CD4-positive, alpha-beta T cell treated with Interleukin-2 at 100 ng/mL for 4 hours (primary cell): ENCODE measurements at regions not wholly inside any gene's neighbourhood (a gene's known extent, or its start where the extent isn't known, plus 50 kb on each side); places are given as distances from the start of the nearest gene placed in this dataset.

Experiments
- DNase-seq: peaks from one replicate; pipeline ENCODE4 v3.0.0-alpha.2; 2020; ENCODE audit warnings: low spot score

DNA sequence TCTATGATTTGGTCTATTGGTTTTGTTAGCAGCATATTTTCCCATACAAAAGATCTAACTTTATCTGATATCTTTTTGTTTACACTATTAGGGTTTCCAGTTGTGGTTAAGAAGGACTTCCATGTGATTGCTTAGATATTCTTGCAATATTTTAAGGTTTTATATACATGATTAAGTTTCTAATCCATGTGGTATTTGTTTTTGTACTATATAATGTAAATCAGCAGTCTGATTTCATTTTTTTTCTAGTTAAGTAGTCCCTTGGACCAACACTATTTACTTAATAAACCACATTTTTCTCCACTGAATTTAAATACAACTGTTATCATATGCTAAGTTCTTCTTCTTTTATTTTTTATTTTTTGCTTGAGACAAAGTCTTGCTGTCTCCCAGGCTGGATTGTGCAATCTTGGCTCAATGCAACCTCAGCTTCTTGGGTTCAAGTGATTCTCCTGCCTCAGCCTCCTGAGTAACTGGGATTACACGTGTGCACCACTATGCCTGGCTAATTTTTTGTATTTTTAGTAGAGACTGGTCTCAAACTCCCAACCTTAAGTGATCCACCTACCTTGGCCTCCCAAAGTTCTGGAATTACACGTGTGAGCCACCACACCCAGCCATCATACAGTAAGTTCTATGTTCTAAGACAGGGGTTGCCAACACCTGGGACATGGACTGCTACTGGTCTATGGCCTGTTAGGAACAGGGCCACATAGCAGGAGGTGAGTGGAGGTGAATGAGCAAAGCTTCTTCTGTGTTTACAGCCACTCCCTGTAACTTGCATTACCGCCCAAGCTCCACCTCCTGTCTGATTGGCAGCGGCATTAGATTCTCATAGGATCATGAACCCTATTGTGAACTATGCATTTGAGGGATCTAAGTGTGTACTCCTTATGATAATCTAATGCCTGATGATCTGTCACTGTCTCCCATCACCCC, 58.5 kb upstream of the RAB27B start:
- DNase-seq: no peak

DNA sequence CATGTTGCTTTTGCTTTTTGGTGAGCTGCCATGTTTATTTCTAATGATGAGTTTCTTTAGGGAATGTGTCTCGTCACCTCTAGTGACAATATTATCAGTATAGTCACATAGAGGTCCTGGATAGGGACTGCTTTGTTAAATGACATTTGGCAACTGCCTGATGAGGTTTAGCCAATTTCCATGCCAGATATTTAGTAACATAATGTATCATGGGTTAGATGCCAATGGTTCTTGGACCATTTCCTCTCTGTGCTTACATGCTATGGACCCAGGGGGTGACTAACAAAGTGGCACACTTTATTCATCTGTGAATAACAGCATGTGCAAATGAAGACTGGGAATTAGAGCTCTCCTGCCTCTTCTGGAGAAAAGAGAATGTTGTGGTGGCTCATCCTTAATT, 56.2 kb upstream of the RAB27B start:
- no peak for DNase-seq

DNA sequence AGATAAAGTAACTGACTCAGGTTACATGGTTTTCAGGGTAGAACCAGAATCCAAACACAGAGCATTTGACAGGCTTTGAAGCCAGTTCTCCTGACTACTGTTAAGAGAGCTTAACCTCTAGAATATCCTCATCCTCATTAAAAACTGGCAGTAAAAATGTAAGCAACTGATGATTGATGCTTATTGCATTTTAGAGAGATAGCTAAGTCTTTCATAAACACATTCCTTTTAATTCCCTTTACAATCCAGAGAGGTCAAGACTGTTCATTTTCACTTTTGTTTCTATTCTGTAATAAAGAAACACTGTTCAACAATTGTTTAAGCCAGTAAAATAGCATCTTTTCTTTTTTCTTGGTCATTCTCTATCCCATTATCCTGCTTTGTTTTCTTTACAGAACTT, 53.9 kb upstream of the RAB27B start:
- DNase-seq: no peak

DNA sequence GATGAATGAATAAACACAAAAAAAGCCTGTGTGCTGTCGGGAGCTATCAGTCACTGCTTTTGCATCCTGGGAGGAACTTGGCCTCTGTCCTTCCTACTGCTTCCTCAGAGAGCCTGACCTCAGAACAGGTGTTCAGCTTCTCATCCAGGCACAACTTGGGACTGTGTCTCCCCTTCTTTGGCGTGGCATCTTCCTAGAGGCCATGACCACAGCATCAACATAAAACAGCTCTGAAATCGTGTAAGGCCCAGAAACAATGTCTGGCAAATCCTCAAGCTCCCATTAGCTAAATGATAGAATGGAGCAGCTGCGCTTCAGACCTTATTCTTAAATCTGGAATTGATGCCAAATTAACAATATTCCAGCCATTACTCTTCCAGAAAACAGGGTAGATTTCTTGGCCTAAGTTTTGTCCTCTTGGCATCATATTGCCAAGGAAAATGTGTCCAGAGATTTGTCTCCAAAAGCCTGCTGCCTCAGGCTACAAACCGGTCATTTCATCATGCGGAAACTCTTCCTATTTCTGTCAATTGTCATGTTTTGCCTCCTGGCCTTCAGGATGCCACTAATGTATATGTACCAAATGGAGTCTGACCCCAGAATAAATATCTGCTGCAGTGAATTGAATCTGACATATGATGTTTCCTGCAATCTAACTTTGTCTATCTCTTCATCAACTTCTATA, 53.2 kb upstream of the RAB27B start:
- DNase-seq: no peak

DNA sequence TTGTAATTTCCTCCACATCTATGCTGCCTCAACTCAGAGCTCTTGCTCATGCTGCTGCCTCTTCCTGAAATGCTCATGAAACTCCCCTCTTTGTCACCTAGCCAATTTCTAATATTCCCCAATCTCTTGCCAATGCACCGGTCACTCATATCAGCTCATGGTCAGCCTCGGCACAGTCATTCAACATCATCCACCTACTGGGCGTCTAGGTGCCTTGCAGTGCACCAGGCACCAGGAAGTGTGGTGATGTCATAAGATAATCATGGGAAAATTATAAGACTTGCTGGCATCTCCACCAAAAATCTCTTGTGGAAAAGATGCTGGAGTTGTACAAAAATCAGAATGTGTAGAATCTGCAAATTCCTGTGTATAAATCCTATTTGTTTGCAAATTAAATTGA, 52.6 kb upstream of the RAB27B start:
- no peak for DNase-seq

DNA sequence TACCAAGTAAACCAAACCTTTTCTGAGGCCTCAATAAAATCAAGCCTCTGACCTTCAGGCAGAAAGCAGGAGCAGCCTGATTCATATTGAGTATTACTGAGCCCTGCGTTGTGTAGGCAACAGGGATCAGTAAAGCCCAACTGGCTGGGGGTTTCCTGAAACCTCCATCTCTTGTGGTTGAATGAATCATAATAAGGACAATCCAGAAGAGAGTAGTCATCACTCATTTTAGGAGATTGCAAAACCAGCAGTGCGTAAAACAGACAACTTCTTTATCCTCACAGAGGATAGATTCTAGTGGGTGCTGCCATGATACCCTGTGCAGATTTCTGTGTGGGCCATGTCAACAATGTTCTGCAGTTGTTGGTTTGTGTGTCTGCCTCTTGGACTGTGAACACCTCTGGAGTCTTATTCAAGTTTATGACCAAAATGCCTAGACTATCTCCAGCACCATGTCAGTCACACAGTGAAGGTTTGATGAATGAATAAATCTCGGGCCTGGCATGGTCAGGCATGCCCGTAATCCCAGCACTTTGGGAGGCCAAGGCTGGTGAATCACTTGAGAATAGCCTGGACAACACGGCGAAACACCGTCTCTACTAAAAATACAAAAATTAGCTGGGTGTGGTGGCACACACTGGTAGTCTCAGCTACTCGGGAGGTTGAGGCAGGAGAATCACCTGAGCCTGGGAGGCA, 51.8 kb upstream of the RAB27B start:
- no peak for DNase-seq

DNA sequence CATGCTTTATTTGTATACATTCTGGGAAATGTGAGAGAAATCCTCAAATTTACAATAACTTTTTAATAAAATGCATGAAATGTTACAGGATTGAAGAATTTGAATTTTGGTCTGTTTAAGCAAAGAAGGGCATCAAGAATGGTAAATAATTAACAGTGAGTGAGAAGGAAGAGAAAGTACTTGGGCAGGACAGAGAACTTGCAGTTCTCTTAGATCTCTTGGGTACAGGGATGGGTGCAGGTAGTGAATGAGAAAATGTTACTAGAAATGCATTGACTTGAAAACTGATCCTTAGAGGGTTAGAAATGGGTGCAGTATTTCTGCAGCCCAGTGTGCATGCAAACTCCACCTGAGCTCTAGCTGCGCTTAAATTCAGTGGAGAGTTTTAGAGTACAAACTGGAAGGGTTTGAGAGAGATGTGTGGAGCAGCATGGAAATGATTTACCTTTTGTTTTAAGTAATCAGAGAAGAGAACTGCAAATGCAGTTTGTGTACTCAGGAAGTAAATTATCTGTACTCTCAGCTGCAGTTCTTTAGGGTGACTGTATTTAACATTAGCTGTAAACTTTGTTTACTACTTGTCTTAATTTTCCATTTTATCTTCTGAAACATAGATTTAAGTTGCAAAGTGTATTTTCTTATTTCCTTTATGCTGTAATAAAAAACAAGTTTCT, 51.0 kb upstream of the RAB27B start:
- DNase-seq: no peak

DNA sequence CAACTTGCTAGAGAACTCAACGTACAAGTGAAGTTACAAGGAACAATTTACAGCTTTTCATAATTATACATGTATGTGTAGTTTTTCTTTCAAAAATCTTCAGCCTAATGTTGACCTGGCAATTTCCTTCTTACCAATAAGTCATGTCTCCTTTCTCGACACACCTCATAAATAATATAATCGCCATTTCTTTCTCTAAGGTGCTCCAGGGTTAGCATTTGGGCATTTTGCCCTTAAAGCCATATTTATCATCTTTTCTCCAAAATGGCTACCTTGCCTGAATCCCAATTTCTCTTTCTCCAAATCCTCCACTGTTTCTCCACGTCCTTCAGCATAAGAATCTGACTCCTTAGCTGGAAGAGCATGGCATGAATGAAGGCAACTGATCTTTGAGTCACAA, 50.3 kb upstream of the RAB27B start:
- no peak for DNase-seq
